ENCODE measurements at regions not wholly inside any gene's neighbourhood (a gene's known extent, or its start where the extent isn't known, plus 50 kb on each side); places are given as distances from the start of the nearest gene placed in this dataset.
"Not testable (repeated sequence)": the region's sequence is repeated elsewhere in the genome, so short reads cannot be mapped to it uniquely, and the experiment has no call there.

GRCh38 chr17:63078707-63079106 is 112.7 kb downstream of the TANC2 start:
- no peak for DNase-seq (ENCODE audit: low spot score)

- DNase-seq (ENCODE audit: low spot score), result no peak
These were observed 116.3 kb downstream of the TANC2 start for GRCh38 chr17:63082273-63082861.

GRCh38 chr17:63082952-63083351 is 116.9 kb downstream of the TANC2 start:
- DNase-seq (ENCODE audit: low spot score), result no peak

GRCh38 chr17:63086483-63087185 is 120.6 kb downstream of the TANC2 start:
- no peak for DNase-seq (ENCODE audit: low spot score)

GRCh38 chr17:63090358-63091114 is 124.5 kb downstream of the TANC2 start:
- DNase-seq (ENCODE audit: low spot score), result not testable (repeated sequence)

GRCh38 chr17:63091909-63092308 is 125.9 kb downstream of the TANC2 start:
- not testable (repeated sequence) for DNase-seq (ENCODE audit: low spot score)

- DNase-seq (ENCODE audit: low spot score), result no peak
These were observed 128.6 kb downstream of the TANC2 start for GRCh38 chr17:63094631-63095030.

GRCh38 chr17:63095459-63095858 is 129.4 kb downstream of the TANC2 start:
- no peak for DNase-seq (ENCODE audit: low spot score)

GRCh38 chr17:63095879-63096278 is 129.8 kb downstream of the TANC2 start:
- no peak for DNase-seq (ENCODE audit: low spot score)

GRCh38 chr17:63096426-63096825 is 130.4 kb downstream of the TANC2 start:
- no peak for DNase-seq (ENCODE audit: low spot score)

- no peak for DNase-seq (ENCODE audit: low spot score)
These were observed 133.4 kb downstream of the TANC2 start for GRCh38 chr17:63099425-63099824.

- DNase-seq (ENCODE audit: low spot score), result no peak
These were observed 136.0 kb downstream of the TANC2 start for GRCh38 chr17:63102034-63102433.

GRCh38 chr17:63106050-63106449 is 140.0 kb downstream of the TANC2 start:
- DNase-seq (ENCODE audit: low spot score), result no peak

GRCh38 chr17:63109661-63110060 is 143.6 kb downstream of the TANC2 start:
- DNase-seq (ENCODE audit: low spot score), result no peak

GRCh38 chr17:63113167-63113566 is 147.1 kb downstream of the TANC2 start:
- peak; percentile 11 for DNase-seq (ENCODE audit: low spot score)

- DNase-seq (ENCODE audit: low spot score), result no peak
These were observed 150.2 kb downstream of the TANC2 start for GRCh38 chr17:63116228-63116627.

- DNase-seq (ENCODE audit: low spot score), result no peak
These were observed 151.2 kb downstream of the TANC2 start for GRCh38 chr17:63116967-63117830.

GRCh38 chr17:63120406-63120805 is 154.4 kb downstream of the TANC2 start:
- DNase-seq (ENCODE audit: low spot score), result no peak

GRCh38 chr17:63124536-63124935 is 158.5 kb downstream of the TANC2 start:
- DNase-seq (ENCODE audit: low spot score), result no peak

GRCh38 chr17:63124958-63125357 is 158.9 kb downstream of the TANC2 start:
- no peak for DNase-seq (ENCODE audit: low spot score)

GRCh38 chr17:63125987-63126386 is 160.0 kb downstream of the TANC2 start:
- DNase-seq (ENCODE audit: low spot score), result no peak

GRCh38 chr17:63126607-63127006 is 160.6 kb downstream of the TANC2 start:
- no peak for DNase-seq (ENCODE audit: low spot score)

Data from HuH-7.5 (cell line).